ENCODE measurements at regions not wholly inside any gene's neighbourhood (a gene's known extent, or its start where the extent isn't known, plus 50 kb on each side); places are given as distances from the start of the nearest gene placed in this dataset.

DNA sequence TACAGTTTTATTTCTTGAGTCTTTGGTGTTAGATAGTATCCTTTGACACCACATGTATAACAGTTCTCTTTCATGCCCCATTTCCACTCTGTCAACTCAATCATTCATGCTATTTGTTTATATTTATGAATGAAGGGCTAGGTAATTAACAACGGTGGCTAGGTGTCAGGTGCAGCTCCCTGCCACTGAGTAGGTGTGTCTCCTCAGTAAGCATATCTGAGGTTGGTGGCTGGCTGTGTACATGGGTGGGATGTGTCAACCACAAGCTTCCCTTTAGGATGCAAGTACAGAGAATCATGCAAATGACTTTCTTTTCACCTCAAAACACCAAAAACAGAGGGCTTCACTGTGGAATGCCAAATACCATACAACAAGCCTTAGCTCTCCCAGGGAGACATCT is 83.4 kb downstream of the ZNF365 start:
- TF ChIP-seq, protein P1, sequence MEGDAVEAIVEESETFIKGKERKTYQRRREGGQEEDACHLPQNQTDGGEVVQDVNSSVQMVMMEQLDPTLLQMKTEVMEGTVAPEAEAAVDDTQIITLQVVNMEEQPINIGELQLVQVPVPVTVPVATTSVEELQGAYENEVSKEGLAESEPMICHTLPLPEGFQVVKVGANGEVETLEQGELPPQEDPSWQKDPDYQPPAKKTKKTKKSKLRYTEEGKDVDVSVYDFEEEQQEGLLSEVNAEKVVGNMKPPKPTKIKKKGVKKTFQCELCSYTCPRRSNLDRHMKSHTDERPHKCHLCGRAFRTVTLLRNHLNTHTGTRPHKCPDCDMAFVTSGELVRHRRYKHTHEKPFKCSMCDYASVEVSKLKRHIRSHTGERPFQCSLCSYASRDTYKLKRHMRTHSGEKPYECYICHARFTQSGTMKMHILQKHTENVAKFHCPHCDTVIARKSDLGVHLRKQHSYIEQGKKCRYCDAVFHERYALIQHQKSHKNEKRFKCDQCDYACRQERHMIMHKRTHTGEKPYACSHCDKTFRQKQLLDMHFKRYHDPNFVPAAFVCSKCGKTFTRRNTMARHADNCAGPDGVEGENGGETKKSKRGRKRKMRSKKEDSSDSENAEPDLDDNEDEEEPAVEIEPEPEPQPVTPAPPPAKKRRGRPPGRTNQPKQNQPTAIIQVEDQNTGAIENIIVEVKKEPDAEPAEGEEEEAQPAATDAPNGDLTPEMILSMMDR (conservative IDR thresholded peaks at IDR 0.05; ENCODE audit: low read depth, low read length) = no peak
- no peak for TF ChIP-seq EZH2phosphoT487 (IDR thresholded peaks at IDR 0.05; ENCODE audit: borderline replicate concordance, low read length)
